ENCODE measurements at regions not wholly inside any gene's neighbourhood (a gene's known extent, or its start where the extent isn't known, plus 50 kb on each side); places are given as distances from the start of the nearest gene placed in this dataset.
A peak's percentile ranks its signal among the peaks of the same experiment; 100 is the strongest.

GRCh38 chr12:97276661-97277429 is 185.8 kb upstream of the RMST start:
- DNase-seq = no peak

GRCh38 chr12:97283297-97283696 is 179.3 kb upstream of the RMST start:
- DNase-seq = no peak

- no peak for DNase-seq
Measured at GRCh38 chr12:97288531-97288930, 174.1 kb upstream of the RMST start.

GRCh38 chr12:97292588-97292987 is 170.0 kb upstream of the RMST start:
- no peak for DNase-seq

GRCh38 chr12:97293541-97293940 is 169.1 kb upstream of the RMST start:
- DNase-seq = no peak

GRCh38 chr12:97299847-97300246 is 162.8 kb upstream of the RMST start:
- no peak for DNase-seq

- DNase-seq = no peak
Measured at GRCh38 chr12:97300431-97300830, 162.2 kb upstream of the RMST start.

- no peak for DNase-seq
Measured at GRCh38 chr12:97300891-97301290, 161.7 kb upstream of the RMST start.

GRCh38 chr12:97301576-97301975 is 161.0 kb upstream of the RMST start:
- no peak for DNase-seq

- DNase-seq = no peak
Measured at GRCh38 chr12:97305651-97306050, 157.0 kb upstream of the RMST start.

GRCh38 chr12:97306147-97306546 is 156.5 kb upstream of the RMST start:
- no peak for DNase-seq

GRCh38 chr12:97308576-97309198 is 153.9 kb upstream of the RMST start:
- peak; percentile 22 for DNase-seq

- DNase-seq = no peak
Measured at GRCh38 chr12:97309921-97310320, 152.7 kb upstream of the RMST start.

GRCh38 chr12:97312570-97313135 is 150.0 kb upstream of the RMST start:
- no peak for DNase-seq

- DNase-seq = no peak
Measured at GRCh38 chr12:97313471-97314190, 149.0 kb upstream of the RMST start.

GRCh38 chr12:97316321-97316720 is 146.3 kb upstream of the RMST start:
- DNase-seq = no peak

- no peak for DNase-seq
Measured at GRCh38 chr12:97321621-97322020, 141.0 kb upstream of the RMST start.

- no peak for DNase-seq
Measured at GRCh38 chr12:97322388-97322787, 140.2 kb upstream of the RMST start.

- DNase-seq = no peak
Measured at GRCh38 chr12:97323154-97323553, 139.4 kb upstream of the RMST start.

GRCh38 chr12:97324471-97324870 is 138.1 kb upstream of the RMST start:
- no peak for DNase-seq

GRCh38 chr12:97335115-97335514 is 127.5 kb upstream of the RMST start:
- no peak for DNase-seq

- no peak for DNase-seq
Measured at GRCh38 chr12:97336900-97337751, 125.5 kb upstream of the RMST start.

GRCh38 chr12:97342130-97342529 is 120.5 kb upstream of the RMST start:
- DNase-seq = no peak

Data from stimulated activated CD4-positive, alpha-beta T cell treated with anti-CD3 and anti-CD28 coated beads, Interleukin-4, amount 100 ng/mL, for 24 hours (primary cell).